OCI-LY1 (cell line): ENCODE measurements at regions not wholly inside any gene's neighbourhood (a gene's known extent, or its start where the extent isn't known, plus 50 kb on each side); places are given as distances from the start of the nearest gene placed in this dataset.

Experiments used
- H2AFZ ChIP-seq: fragments of 200-600 bp; sonication (generic), shearing (Covaris generic); 2 replicates; pipeline ENCODE4 v1.6.0; 2014; ENCODE audit warnings: antibody characterized with exemption, mild to moderate bottlenecking, low read length
- H3F3A ChIP-seq: fragments of 200-600 bp; sonication (generic), shearing (Covaris generic); 2 replicates; pipeline ENCODE4 v1.6.0; 2014; ENCODE audit warnings: mild to moderate bottlenecking, antibody characterized with exemption, low read length, moderate library complexity; ENCODE audit not compliant: insufficient read depth
- H3K27ac ChIP-seq: fragments of 200-600 bp; sonication (generic); 2 replicates; pipeline ENCODE4 v1.5.1; 2014; ENCODE audit warnings: low read length, mixed run types, mild to moderate bottlenecking, low read depth; ENCODE audit not compliant: poor library complexity, severe bottlenecking
- H3K27me3 ChIP-seq: fragments of 200-600 bp; sonication (generic); 2 replicates; pipeline ENCODE4 v1.6.0; 2014; ENCODE audit warnings: antibody characterized with exemption, mild to moderate bottlenecking, low read length, moderate library complexity; ENCODE audit not compliant: insufficient read depth
- H3K36me3 ChIP-seq: fragments of 200-600 bp; sonication (generic); 2 replicates; pipeline ENCODE4 v1.6.1; 2014; ENCODE audit warnings: mild to moderate bottlenecking, antibody characterized with exemption, low read length, moderate library complexity, mixed read lengths; ENCODE audit not compliant: insufficient read depth
- H3K4me1 ChIP-seq: fragments of 200-600 bp; sonication (generic); 2 replicates; pipeline ENCODE4 v1.5.1; 2014; ENCODE audit warnings: mild to moderate bottlenecking, low read length, moderate library complexity; ENCODE audit not compliant: insufficient read depth, severe bottlenecking
- H3K4me2 ChIP-seq: fragments of 200-600 bp; sonication (generic), shearing (Covaris generic); 2 replicates; pipeline ENCODE4 v1.6.1; 2014; ENCODE audit warnings: low read length
- H3K4me3 ChIP-seq: fragments of 200-600 bp; sonication (generic); 2 replicates; pipeline ENCODE4 v1.5.1; 2014; ENCODE audit warnings: low read length, low read depth, mild to moderate bottlenecking, mixed read lengths; ENCODE audit not compliant: poor library complexity, severe bottlenecking
- H3K79me2 ChIP-seq: fragments of 200-600 bp; shearing (Covaris generic); 2 replicates; pipeline ENCODE4 v1.6.1; 2016; ENCODE audit warnings: mixed run types, low read length, mixed read lengths; ENCODE audit not compliant: insufficient read depth
- H3K9ac ChIP-seq: fragments of 200-600 bp; sonication (generic), shearing (Covaris generic); 2 replicates; pipeline ENCODE4 v1.6.1; 2014; ENCODE audit warnings: mild to moderate bottlenecking, low read length, mixed read lengths
- H3K9me2 ChIP-seq: fragments of 200-600 bp; sonication (generic), shearing (Covaris generic); 2 replicates; pipeline ENCODE4 v1.6.1; 2014; ENCODE audit warnings: low read depth, mild to moderate bottlenecking, low read length, mixed read lengths
- H3K9me3 ChIP-seq: fragments of 200-600 bp; shearing (Covaris generic); 2 replicates; pipeline ENCODE4 v1.6.1; 2014; ENCODE audit warnings: low read length, mixed read lengths
- H4K20me1 ChIP-seq: fragments of 200-600 bp; sonication (generic), shearing (Covaris generic); 2 replicates; pipeline ENCODE4 v1.6.0; 2016; ENCODE audit warnings: mild to moderate bottlenecking, low read length; ENCODE audit not compliant: insufficient read depth
- CTCF ChIP-seq: fragments of 200-600 bp; sonication (generic), shearing (Covaris generic); IDR thresholded peaks from 2 replicates; pipeline ENCODE4 v1.5.1; 2017; ENCODE audit warnings: mild to moderate bottlenecking, antibody characterized with exemption, low read length, moderate library complexity, mixed read lengths
- EZH2 ChIP-seq: fragments of 200-600 bp; sonication (generic), shearing (Covaris generic); IDR thresholded peaks from 2 replicates; pipeline ENCODE4 v1.8.0; 2017; ENCODE audit warnings: borderline replicate concordance, mixed run types, mild to moderate bottlenecking, antibody characterized with exemption, low read length, moderate library complexity, mixed read lengths

- H3K4me1 ChIP-seq, result peaks cover 5% of the 10 kb centered on the region
- no peak overlapping the region for H3K4me2 ChIP-seq
- H2AFZ ChIP-seq, result no peak overlapping the region
- no peaks in the 10 kb centered on the region for H3K79me2 ChIP-seq
- no peak for TF ChIP-seq CTCF
- no peak for TF ChIP-seq EZH2
- no peaks in the 10 kb centered on the region for H4K20me1 ChIP-seq
- no peaks in the 10 kb centered on the region for H3K36me3 ChIP-seq
- H3K27me3 ChIP-seq, result no peaks in the 10 kb centered on the region
- no peaks in the 10 kb centered on the region for H3K9me2 ChIP-seq
- H3F3A ChIP-seq, result no peaks in the 10 kb centered on the region
- H3K9me3 ChIP-seq, result no peaks in the 10 kb centered on the region
- no peak overlapping the region for H3K9ac ChIP-seq
- H3K4me3 ChIP-seq, result no peak overlapping the region
- H3K27ac ChIP-seq, result no peak overlapping the region
These were observed 113.6 kb upstream of the PLEKHG1 start for GRCh38 chr6:150486048-150486447.

GRCh38 chr6:150490586-150490985 lies 109.1 kb upstream of the PLEKHG1 start:
- H3K4me2 ChIP-seq, result no peak overlapping the region
- H2AFZ ChIP-seq, result no peak overlapping the region
- no peak overlapping the region for H3K9ac ChIP-seq
- H3K27ac ChIP-seq, result no peak overlapping the region
- H3K9me3 ChIP-seq, result no peaks in the 10 kb centered on the region
- H3K36me3 ChIP-seq, result no peaks in the 10 kb centered on the region
- no peaks in the 10 kb centered on the region for H3K27me3 ChIP-seq
- no peaks in the 10 kb centered on the region for H4K20me1 ChIP-seq
- no peaks in the 10 kb centered on the region for H3K9me2 ChIP-seq
- H3K79me2 ChIP-seq, result no peaks in the 10 kb centered on the region
- H3K4me3 ChIP-seq, result no peak overlapping the region
- no peak for TF ChIP-seq CTCF
- TF ChIP-seq EZH2, result no peak
- H3F3A ChIP-seq, result no peaks in the 10 kb centered on the region
- H3K4me1 ChIP-seq, result peaks cover 12% of the 10 kb centered on the region

- H3K27ac ChIP-seq, result no peak overlapping the region
- no peaks in the 10 kb centered on the region for H3K9me2 ChIP-seq
- TF ChIP-seq EZH2 (no peak), CTCF (no peak)
- no peaks in the 10 kb centered on the region for H3K36me3 ChIP-seq
- H2AFZ ChIP-seq, result no peak overlapping the region
- no peaks in the 10 kb centered on the region for H4K20me1 ChIP-seq
- no peak overlapping the region for H3K4me2 ChIP-seq
- peaks cover 12% of the 10 kb centered on the region for H3K4me1 ChIP-seq
- no peaks in the 10 kb centered on the region for H3F3A ChIP-seq
- H3K4me3 ChIP-seq, result no peak overlapping the region
- H3K79me2 ChIP-seq, result no peaks in the 10 kb centered on the region
- H3K9me3 ChIP-seq, result no peaks in the 10 kb centered on the region
- no peaks in the 10 kb centered on the region for H3K27me3 ChIP-seq
- no peak overlapping the region for H3K9ac ChIP-seq
These were observed 108.4 kb upstream of the PLEKHG1 start for GRCh38 chr6:150491131-150491810.
